Stomach smooth muscle (tissue), 2 donors: ENCODE measurements at regions not wholly inside any gene's neighbourhood (a gene's known extent, or its start where the extent isn't known, plus 50 kb on each side); places are given as distances from the start of the nearest gene placed in this dataset.

Source experiments
- H3K27ac ChIP-seq: one replicate; pipeline ENCODE4 v1.7.0; 2013; ENCODE audit warnings: mild to moderate bottlenecking, low read length, inconsistent platforms
- H3K27me3 ChIP-seq, 2 donors: one replicate each; pipeline ENCODE4 v1.7.0; 2013; ENCODE audit warnings: low read length in 2 of 2; ENCODE audit not compliant: insufficient read depth in 2 of 2, control insufficient read depth in 1 of 2
- H3K36me3 ChIP-seq, 2 donors: one replicate each; pipeline ENCODE4 v1.7.0; 2013; ENCODE audit warnings: low read length in 2 of 2; ENCODE audit not compliant: control insufficient read depth in 2 of 2, insufficient read depth in 2 of 2
- H3K4me1 ChIP-seq: one replicate; pipeline ENCODE4 v1.7.0; 2013; ENCODE audit warnings: low read length; ENCODE audit not compliant: control insufficient read depth, insufficient read depth
- H3K4me3 ChIP-seq, 2 donors: one replicate each; pipeline ENCODE4 v1.7.0; 2013; ENCODE audit warnings: low read length in 2 of 2
- H3K9ac ChIP-seq, 2 donors: one replicate each; pipeline ENCODE4 v1.7.0; 2013; ENCODE audit warnings: low read length in 2 of 2, mild to moderate bottlenecking in 1 of 2
- H3K9me3 ChIP-seq, 2 donors: one replicate each; pipeline ENCODE4 v1.7.0; 2013; ENCODE audit warnings: low read length in 2 of 2; ENCODE audit not compliant: control insufficient read depth in 2 of 2
- donor health status: healthy.
- donor health status: Pancreatic carcinoma.

- H3K4me3 ChIP-seq: peak overlapping the region in 1 of 2 donors; percentile 15
- no peaks in the 10 kb centered on the region for H3K27me3 ChIP-seq
- no peak overlapping the region for H3K27ac ChIP-seq
- H3K9ac ChIP-seq: no peak overlapping the region
- peaks cover 4 to 5% of the 10 kb centered on the region in 2 donors for H3K9me3 ChIP-seq
- no peaks in the 10 kb centered on the region for H3K36me3 ChIP-seq
- H3K4me1 ChIP-seq: peaks cover 11% of the 10 kb centered on the region
Measured at GRCh38 chr2:239716536-239717318, 308.4 kb downstream of the NDUFA10 start.

- H3K4me1 ChIP-seq: peaks cover 11% of the 10 kb centered on the region
- peaks cover 5 to 6% of the 10 kb centered on the region in 2 donors for H3K9me3 ChIP-seq
- no peaks in the 10 kb centered on the region for H3K36me3 ChIP-seq
- no peak overlapping the region for H3K9ac ChIP-seq
- no peak overlapping the region for H3K4me3 ChIP-seq
- no peak overlapping the region for H3K27ac ChIP-seq
- no peaks in the 10 kb centered on the region for H3K27me3 ChIP-seq
Measured at GRCh38 chr2:239716009-239716408, 309.1 kb downstream of the NDUFA10 start.

DNA sequence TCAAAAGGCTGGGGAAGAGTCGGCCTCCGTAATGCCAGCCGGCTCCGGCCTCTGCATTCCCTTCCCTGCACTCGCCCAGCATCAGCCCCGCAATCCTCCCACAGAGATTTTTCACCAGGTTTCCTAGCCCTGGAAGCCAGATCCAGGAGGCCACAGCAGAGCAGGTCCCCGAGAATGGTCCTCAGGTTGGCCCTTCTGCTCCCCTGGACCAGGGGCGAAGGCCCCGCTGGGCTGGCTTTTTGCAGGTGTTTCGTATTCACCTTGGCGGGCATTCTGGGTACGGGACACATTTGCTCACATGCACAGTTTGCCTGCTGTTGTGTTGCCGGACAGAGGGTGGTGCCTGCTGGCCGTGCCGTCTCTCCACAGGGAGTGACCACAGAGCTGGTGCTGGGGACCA is 309.5 kb downstream of the NDUFA10 start:
- peaks cover 11% of the 10 kb centered on the region for H3K4me1 ChIP-seq
- no peaks in the 10 kb centered on the region for H3K27me3 ChIP-seq
- H3K36me3 ChIP-seq: no peaks in the 10 kb centered on the region
- H3K9ac ChIP-seq: no peak overlapping the region
- peaks cover 5 to 9% of the 10 kb centered on the region in 2 donors for H3K9me3 ChIP-seq
- no peak overlapping the region for H3K27ac ChIP-seq
- no peak overlapping the region for H3K4me3 ChIP-seq

DNA sequence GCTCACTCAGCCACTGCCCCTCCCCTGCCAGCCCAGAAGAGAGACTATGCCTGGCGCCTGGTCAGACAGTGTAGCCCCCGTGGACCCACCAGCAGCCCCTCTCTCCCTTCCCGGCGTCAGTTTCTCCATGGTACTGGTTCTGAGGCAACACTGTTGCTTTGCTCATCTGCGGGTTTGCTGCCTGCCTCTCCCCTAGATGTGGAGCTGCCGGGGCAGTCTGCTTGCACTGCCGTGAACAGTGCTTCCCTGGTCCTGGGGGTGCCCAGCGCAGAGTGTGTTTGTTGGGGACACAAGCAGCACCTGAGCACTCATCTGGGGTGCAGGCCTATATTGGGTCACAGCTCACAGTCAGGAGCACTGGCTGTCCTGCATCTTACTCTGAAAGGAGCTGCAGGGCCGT is 309.9 kb downstream of the NDUFA10 start:
- Histone ChIP-seq H3K9ac (no peak overlapping the region), H3K27ac (no peak overlapping the region), H3K4me1 (peaks cover 11% of the 10 kb centered on the region), H3K4me3 (no peak overlapping the region), H3K9me3 (peaks cover 5 to 9% of the 10 kb centered on the region in 2 donors), H3K36me3 (no peaks in the 10 kb centered on the region), H3K27me3 (no peaks in the 10 kb centered on the region)

GRCh38 chr2:239714116-239714515 is 311.0 kb downstream of the NDUFA10 start:
- Histone ChIP-seq H3K36me3 (no peaks in the 10 kb centered on the region), H3K27me3 (no peaks in the 10 kb centered on the region), H3K4me1 (peaks cover 11% of the 10 kb centered on the region), H3K4me3 (no peak overlapping the region), H3K27ac (no peak overlapping the region), H3K9ac (no peak overlapping the region), H3K9me3 (peaks cover 5 to 9% of the 10 kb centered on the region in 2 donors)

GRCh38 chr2:239712755-239713154 is 311.9 kb upstream of the HDAC4 start:
- H3K36me3 ChIP-seq: no peaks in the 10 kb centered on the region
- peaks cover 5 to 9% of the 10 kb centered on the region in 2 donors for H3K9me3 ChIP-seq
- peaks cover 9% of the 10 kb centered on the region for H3K4me1 ChIP-seq
- H3K27me3 ChIP-seq: no peaks in the 10 kb centered on the region
- H3K4me3 ChIP-seq: no peak overlapping the region
- H3K27ac ChIP-seq: no peak overlapping the region
- H3K9ac ChIP-seq: no peak overlapping the region

DNA sequence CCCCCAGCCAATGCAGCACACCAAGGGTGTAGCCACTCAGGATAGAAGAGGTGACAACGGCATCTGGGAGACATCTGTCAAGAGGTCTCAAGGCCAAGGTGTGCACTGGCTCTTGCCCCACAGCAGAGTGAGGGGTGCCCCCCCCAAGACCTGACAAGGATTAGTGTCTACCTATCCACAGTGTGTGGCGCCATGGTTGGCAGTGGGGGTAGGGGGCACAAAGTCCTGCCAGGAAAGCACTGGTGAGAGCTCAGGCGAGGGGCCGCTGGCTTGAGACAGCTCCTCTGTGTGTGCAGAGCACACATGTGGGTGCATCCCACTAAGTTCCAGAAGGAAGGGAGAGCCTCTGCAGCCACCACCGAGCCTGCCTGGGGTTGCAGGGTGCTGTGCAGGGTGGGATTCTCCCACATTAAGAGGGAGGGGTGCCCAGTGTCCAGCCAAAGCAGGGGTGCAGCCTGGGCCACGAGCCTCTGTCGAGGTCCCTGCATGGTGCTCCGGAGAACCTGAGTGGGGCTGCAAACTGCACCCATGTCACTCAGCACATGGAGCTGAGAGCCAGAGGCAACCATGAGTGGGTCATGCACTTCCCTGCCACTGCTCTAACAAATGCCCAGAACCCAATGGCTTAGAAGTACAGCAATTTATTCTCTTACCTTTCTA is 311.2 kb upstream of the HDAC4 start:
- Histone ChIP-seq H3K36me3 (no peaks in the 10 kb centered on the region), H3K27me3 (no peaks in the 10 kb centered on the region), H3K4me3 (no peak overlapping the region), H3K9me3 (peaks cover 5 to 9% of the 10 kb centered on the region in 2 donors), H3K9ac (no peak overlapping the region), H3K27ac (no peak overlapping the region), H3K4me1 (peaks cover 2% of the 10 kb centered on the region)

GRCh38 chr2:239710953-239711861 is 310.4 kb upstream of the HDAC4 start:
- Histone ChIP-seq H3K4me3 (no peak overlapping the region), H3K27me3 (no peaks in the 10 kb centered on the region), H3K4me1 (peaks cover 5% of the 10 kb centered on the region), H3K9ac (no peak overlapping the region), H3K9me3 (peaks cover 5 to 9% of the 10 kb centered on the region in 2 donors), H3K36me3 (no peaks in the 10 kb centered on the region), H3K27ac (no peak overlapping the region)

GRCh38 chr2:239706367-239706766 is 305.5 kb upstream of the HDAC4 start:
- peaks cover 10% of the 10 kb centered on the region for H3K4me1 ChIP-seq
- no peak overlapping the region for H3K9ac ChIP-seq
- peak overlapping the region in 1 of 2 donors; percentile 17 for H3K4me3 ChIP-seq
- no peak overlapping the region for H3K27ac ChIP-seq
- peaks cover 0 to 5% of the 10 kb centered on the region in 2 donors for H3K9me3 ChIP-seq
- no peaks in the 10 kb centered on the region for H3K27me3 ChIP-seq
- no peaks in the 10 kb centered on the region for H3K36me3 ChIP-seq

DNA sequence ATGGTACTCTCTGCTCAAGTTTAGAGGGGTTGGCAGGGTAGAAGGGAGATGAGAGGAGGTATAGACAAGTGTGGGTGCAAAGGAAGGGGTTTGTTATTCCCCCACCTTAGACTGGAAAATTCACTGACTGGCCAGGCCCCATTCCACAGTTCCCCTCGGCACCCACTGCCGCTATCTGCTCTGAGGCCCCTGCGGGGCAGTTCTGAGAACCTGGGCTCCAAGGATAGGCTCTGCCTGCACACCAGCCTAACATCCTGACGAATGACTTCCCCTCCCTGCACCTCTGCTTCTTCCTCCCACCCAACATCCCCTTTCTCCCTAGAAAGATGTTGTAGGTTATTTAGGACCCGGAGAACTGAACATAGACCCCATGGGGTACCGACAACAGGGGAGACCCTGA is 303.9 kb upstream of the HDAC4 start:
- no peak overlapping the region for H3K4me3 ChIP-seq
- no peak overlapping the region for H3K27ac ChIP-seq
- H3K27me3 ChIP-seq: no peaks in the 10 kb centered on the region
- no peaks in the 10 kb centered on the region for H3K9me3 ChIP-seq
- peaks cover 10% of the 10 kb centered on the region for H3K4me1 ChIP-seq
- no peaks in the 10 kb centered on the region for H3K36me3 ChIP-seq
- H3K9ac ChIP-seq: no peak overlapping the region
